Brain microvascular endothelial cell (primary cell): ENCODE measurements at regions not wholly inside any gene's neighbourhood (a gene's known extent, or its start where the extent isn't known, plus 50 kb on each side); places are given as distances from the start of the nearest gene placed in this dataset.
"Not testable (repeated sequence)": the region's sequence is repeated elsewhere in the genome, so short reads cannot be mapped to it uniquely, and the experiment has no call there.

Experiments
- DNase-seq: peaks from one replicate; pipeline ENCODE4 v3.0.0-alpha.2; 2020
- H3K27ac ChIP-seq: fragments of 250-450 bp; sonication (Bioruptor Pico); 2 replicates; pipeline ENCODE4 v1.5.1; 2020; ENCODE audit warnings: mild to moderate bottlenecking, moderate library complexity
- H3K27me3 ChIP-seq: fragments of 250-450 bp; sonication (Bioruptor Pico); replicated peaks from 2 replicates; pipeline ENCODE4 v1.5.1; 2020; ENCODE audit warnings: mild to moderate bottlenecking
- H3K36me3 ChIP-seq: fragments of 250-450 bp; sonication (Bioruptor Pico); replicated peaks from 2 replicates; pipeline ENCODE4 v1.5.1; 2020; ENCODE audit warnings: mild to moderate bottlenecking
- H3K4me3 ChIP-seq: 2 replicates; pipeline ENCODE4 v1.5.1; 2011; ENCODE audit warnings: low read depth, mild to moderate bottlenecking, control low read depth, low read length, moderate library complexity
- CTCF ChIP-seq: IDR thresholded peaks from 2 replicates; pipeline ENCODE4 v1.5.1; 2011; ENCODE audit warnings: low read depth, mild to moderate bottlenecking, moderate library complexity, low read length, control low read depth, inconsistent platforms; ENCODE audit errors: missing control alignments
- in situ Hi-C: cut with HindIII; loops from 2 replicates; pipeline ENCODE4 v1.10.0; 2017; ENCODE audit warnings: low sequenced_read_pairs, low pct_ligation_motif_present

- Histone ChIP-seq H3K27me3 (no peaks in the 10 kb centered on the region), H3K27ac (no peak overlapping the region), H3K4me3 (no peak overlapping the region), H3K36me3 (no peaks in the 10 kb centered on the region)
- TF ChIP-seq CTCF = no peak
- in situ Hi-C loops = no loop called here
- no peak for DNase-seq
Observed at GRCh38 chr3:22373182-22373581, 622.2 kb upstream of the ZNF385D start.

GRCh38 chr3:22373827-22374226, 622.8 kb upstream of the ZNF385D start:
- Histone ChIP-seq H3K36me3 (no peaks in the 10 kb centered on the region), H3K27ac (no peak overlapping the region), H3K4me3 (no peak overlapping the region), H3K27me3 (no peaks in the 10 kb centered on the region)
- no peak for TF ChIP-seq CTCF
- in situ Hi-C loops = no loop called here
- DNase-seq = no peak

DNA sequence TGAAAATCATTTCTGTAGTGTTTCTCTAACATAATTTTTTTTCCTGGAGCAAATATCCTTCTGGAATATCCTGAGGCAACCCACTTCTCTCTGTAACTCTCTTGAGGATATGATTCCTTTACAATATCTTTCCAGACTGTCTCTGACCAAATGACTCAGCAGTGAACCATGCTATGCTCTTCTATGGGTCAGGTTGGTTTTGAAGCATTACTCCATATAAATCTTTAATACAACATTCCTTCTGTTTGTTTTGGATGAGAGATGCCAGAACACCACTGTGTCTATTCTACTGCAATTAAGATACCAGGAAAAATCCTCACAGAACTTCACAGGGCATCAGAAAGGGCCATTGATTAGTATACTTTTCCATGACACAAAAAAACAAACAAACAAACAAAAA, 626.4 kb upstream of the ZNF385D start:
- no peak overlapping the region for H3K27ac ChIP-seq
- no peak for TF ChIP-seq CTCF
- H3K36me3 ChIP-seq = no peaks in the 10 kb centered on the region
- no peak overlapping the region for H3K4me3 ChIP-seq
- in situ Hi-C loops = no loop called here
- DNase-seq = peak; percentile 73
- H3K27me3 ChIP-seq = no peaks in the 10 kb centered on the region

DNA sequence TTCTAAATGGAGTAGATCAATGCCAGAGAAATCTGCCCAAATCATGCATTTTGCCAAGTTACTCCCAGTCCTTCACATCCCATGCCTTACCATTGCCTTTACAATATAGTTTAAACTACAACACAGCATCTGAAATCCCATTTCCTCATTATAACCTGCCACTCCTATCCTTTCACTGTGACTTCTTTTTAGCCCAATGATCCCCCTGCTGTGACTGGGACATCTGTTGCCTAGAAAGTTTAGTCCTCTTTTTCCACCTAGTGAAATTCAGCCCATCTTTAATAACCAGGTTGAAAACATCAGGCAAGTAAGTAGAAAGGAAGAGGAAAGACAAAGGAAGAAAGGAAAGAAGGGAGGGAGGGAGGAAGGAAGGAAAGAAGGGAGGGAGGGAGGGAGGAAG, 627.9 kb upstream of the ZNF385D start:
- Histone ChIP-seq H3K4me3 (no peak overlapping the region), H3K27ac (no peak overlapping the region), H3K27me3 (no peaks in the 10 kb centered on the region), H3K36me3 (no peaks in the 10 kb centered on the region)
- TF ChIP-seq CTCF = no peak
- in situ Hi-C loops = no loop called here
- no peak for DNase-seq

- no peak overlapping the region for H3K4me3 ChIP-seq
- in situ Hi-C loops = no loop called here
- H3K27me3 ChIP-seq = no peaks in the 10 kb centered on the region
- DNase-seq = no peak
- no peak for TF ChIP-seq CTCF
- no peaks in the 10 kb centered on the region for H3K36me3 ChIP-seq
- no peak overlapping the region for H3K27ac ChIP-seq
Observed at GRCh38 chr3:22380253-22380652, 629.2 kb upstream of the ZNF385D start.

DNA sequence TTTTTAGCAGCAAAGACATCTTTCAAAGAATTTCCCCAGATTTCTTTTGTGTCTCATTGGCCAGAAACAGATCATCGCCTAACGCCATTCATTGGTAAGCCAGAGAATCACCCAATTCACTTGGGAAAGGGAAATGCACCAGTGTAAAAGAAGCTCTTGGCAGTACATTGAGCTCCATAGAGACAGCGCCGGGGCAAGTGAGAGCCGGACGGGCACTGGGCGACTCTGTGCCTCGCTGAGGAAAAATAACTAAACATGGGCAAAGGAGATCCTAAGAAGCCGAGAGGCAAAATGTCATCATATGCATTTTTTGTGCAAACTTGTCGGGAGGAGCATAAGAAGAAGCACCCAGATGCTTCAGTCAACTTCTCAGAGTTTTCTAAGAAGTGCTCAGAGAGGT, 630.6 kb upstream of the ZNF385D start:
- H3K27me3 ChIP-seq, H3K27ac ChIP-seq, in situ Hi-C loops, H3K36me3 ChIP-seq, H3K4me3 ChIP-seq, DNase-seq: not testable (repeated sequence)
